ENCODE measurements at regions not wholly inside any gene's neighbourhood (a gene's known extent, or its start where the extent isn't known, plus 50 kb on each side); places are given as distances from the start of the nearest gene placed in this dataset.

DNA sequence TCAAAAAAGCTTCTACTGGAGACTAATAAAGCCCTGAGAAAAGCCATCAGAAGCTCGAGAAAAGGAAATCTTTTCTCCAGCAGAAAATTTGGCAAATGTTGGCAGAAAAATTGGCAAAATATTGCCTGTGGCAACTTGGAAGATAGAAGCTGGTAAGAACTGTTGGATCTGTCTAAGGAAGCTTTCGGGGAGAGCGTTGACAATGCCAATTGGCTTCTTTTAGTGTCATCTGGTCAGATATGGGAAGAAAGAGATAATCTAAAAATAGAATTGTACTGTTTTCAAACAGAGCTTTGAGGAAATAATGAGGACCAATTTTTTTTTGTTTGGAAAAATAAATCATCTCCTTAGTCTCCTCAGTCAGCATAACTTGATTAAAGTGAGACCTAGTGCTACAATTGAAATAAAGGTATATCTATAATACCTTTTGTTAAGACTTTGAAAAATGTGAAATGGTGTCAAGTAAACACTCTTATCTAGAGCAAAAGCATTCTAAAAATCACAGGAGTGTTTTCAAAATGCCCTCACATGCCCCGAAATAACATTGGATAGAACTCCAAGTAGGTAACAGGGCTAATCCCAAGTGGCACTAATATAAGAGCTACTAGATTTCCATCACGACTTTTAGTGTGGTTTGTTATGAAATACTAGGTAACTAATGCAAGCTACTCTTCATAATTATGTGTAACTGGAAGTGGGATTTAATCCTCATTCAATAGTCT is 882.2 kb upstream of the B3GALT2 start:
- Histone ChIP-seq H3K9ac (ENCODE audit: low read length) (no peak overlapping the region), H2BK120ac (ENCODE audit: insufficient read depth, low read length, poor library complexity) (no peak overlapping the region), H3K23ac (ENCODE audit: low read length) (no peak overlapping the region), H3K14ac (ENCODE audit: low read length) (no peak overlapping the region), H3K79me2 (ENCODE audit: control insufficient read depth, insufficient read depth, low read length, poor library complexity) (no peaks in the 10 kb centered on the region), H4K8ac (ENCODE audit: low read depth, low read length) (no peak overlapping the region), H2BK5ac (ENCODE audit: low read depth, low read length, poor library complexity) (no peak overlapping the region), H3K36me3 (ENCODE audit: control insufficient read depth in 1 of 2, insufficient read depth in 2 of 2, low read length in 2 of 2) (no peaks in the 10 kb centered on the region), H2AFZ (ENCODE audit: insufficient read depth, low read length, poor library complexity) (no peak overlapping the region), H3K27me3 (ENCODE audit: insufficient read depth, low read length) (no peaks in the 10 kb centered on the region), H3K4ac (ENCODE audit: low read depth, low read length) (no peak overlapping the region), H3K79me1 (ENCODE audit: low read length) (no peaks in the 10 kb centered on the region), H3K18ac (ENCODE audit: low read length) (no peak overlapping the region), H3K4me2 (ENCODE audit: low read length) (no peak overlapping the region), H2AK5ac (ENCODE audit: low read length) (no peak overlapping the region), H3K27ac (ENCODE audit: low read depth, low read length) (no peak overlapping the region), H4K12ac (ENCODE audit: low read depth, low read length) (no peak overlapping the region), H3K4me3 (ENCODE audit: low read depth, low read length) (no peak overlapping the region), H3K4me1 (ENCODE audit: control insufficient read depth in 1 of 2, insufficient read depth in 2 of 2, low read length in 2 of 2) (no peaks in the 10 kb centered on the region), H4K91ac (ENCODE audit: low read depth, low read length) (no peak overlapping the region), H3K9me3 (ENCODE audit: insufficient read depth, low read depth, low read length) (no peaks in the 10 kb centered on the region), H2BK12ac (ENCODE audit: low read length) (no peak overlapping the region)
- DNase-seq = no peak
- WGBS (ENCODE audit: extremely low coverage, insufficient coverage, insufficient read length) = no CpG with 5 or more reads among the region's 5 CpGs

GRCh38 chr1:194067772-194068171 is 881.4 kb upstream of the B3GALT2 start:
- Histone ChIP-seq H2AK5ac (ENCODE audit: low read length) (no peak overlapping the region), H3K36me3 (ENCODE audit: control insufficient read depth in 1 of 2, insufficient read depth in 2 of 2, low read length in 2 of 2) (no peaks in the 10 kb centered on the region), H3K14ac (ENCODE audit: low read length) (no peak overlapping the region), H4K8ac (ENCODE audit: low read depth, low read length) (no peak overlapping the region), H4K12ac (ENCODE audit: low read depth, low read length) (no peak overlapping the region), H2AFZ (ENCODE audit: insufficient read depth, low read length, poor library complexity) (no peak overlapping the region), H3K9ac (ENCODE audit: low read length) (no peak overlapping the region), H3K4me1 (ENCODE audit: control insufficient read depth in 1 of 2, insufficient read depth in 2 of 2, low read length in 2 of 2) (no peaks in the 10 kb centered on the region), H3K23ac (ENCODE audit: low read length) (no peak overlapping the region), H3K27ac (ENCODE audit: low read depth, low read length) (no peak overlapping the region), H3K4me2 (ENCODE audit: low read length) (no peak overlapping the region), H3K79me2 (ENCODE audit: control insufficient read depth, insufficient read depth, low read length, poor library complexity) (no peaks in the 10 kb centered on the region), H3K18ac (ENCODE audit: low read length) (no peak overlapping the region), H2BK12ac (ENCODE audit: low read length) (no peak overlapping the region), H3K79me1 (ENCODE audit: low read length) (no peaks in the 10 kb centered on the region), H3K4me3 (ENCODE audit: low read depth, low read length) (no peak overlapping the region), H4K91ac (ENCODE audit: low read depth, low read length) (no peak overlapping the region), H2BK5ac (ENCODE audit: low read depth, low read length, poor library complexity) (no peak overlapping the region), H3K9me3 (ENCODE audit: insufficient read depth, low read depth, low read length) (no peaks in the 10 kb centered on the region), H2BK120ac (ENCODE audit: insufficient read depth, low read length, poor library complexity) (no peak overlapping the region), H3K4ac (ENCODE audit: low read depth, low read length) (no peak overlapping the region), H3K27me3 (ENCODE audit: insufficient read depth, low read length) (no peaks in the 10 kb centered on the region)
- WGBS (ENCODE audit: extremely low coverage, insufficient coverage, insufficient read length) = no CpG with 5 or more reads among the region's 2 CpGs
- DNase-seq = no peak

- no peak overlapping the region for H3K4ac ChIP-seq (ENCODE audit: low read depth, low read length)
- H4K91ac ChIP-seq (ENCODE audit: low read depth, low read length) = no peak overlapping the region
- no peaks in the 10 kb centered on the region for H3K9me3 ChIP-seq (ENCODE audit: insufficient read depth, low read depth, low read length)
- H3K4me1 ChIP-seq (ENCODE audit: control insufficient read depth in 1 of 2, insufficient read depth in 2 of 2, low read length in 2 of 2) = no peaks in the 10 kb centered on the region
- H2BK120ac ChIP-seq (ENCODE audit: insufficient read depth, low read length, poor library complexity) = no peak overlapping the region
- no peak overlapping the region for H2AK5ac ChIP-seq (ENCODE audit: low read length)
- H4K12ac ChIP-seq (ENCODE audit: low read depth, low read length) = no peak overlapping the region
- H3K79me2 ChIP-seq (ENCODE audit: control insufficient read depth, insufficient read depth, low read length, poor library complexity) = no peaks in the 10 kb centered on the region
- H4K8ac ChIP-seq (ENCODE audit: low read depth, low read length) = no peak overlapping the region
- H3K4me2 ChIP-seq (ENCODE audit: low read length) = no peak overlapping the region
- H3K36me3 ChIP-seq (ENCODE audit: control insufficient read depth in 1 of 2, insufficient read depth in 2 of 2, low read length in 2 of 2) = no peaks in the 10 kb centered on the region
- no peak overlapping the region for H3K27ac ChIP-seq (ENCODE audit: low read depth, low read length)
- no peak overlapping the region for H3K18ac ChIP-seq (ENCODE audit: low read length)
- no peak overlapping the region for H2AFZ ChIP-seq (ENCODE audit: insufficient read depth, low read length, poor library complexity)
- no peaks in the 10 kb centered on the region for H3K27me3 ChIP-seq (ENCODE audit: insufficient read depth, low read length)
- no peak for DNase-seq
- no peak overlapping the region for H3K14ac ChIP-seq (ENCODE audit: low read length)
- H3K9ac ChIP-seq (ENCODE audit: low read length) = no peak overlapping the region
- WGBS (ENCODE audit: extremely low coverage, insufficient coverage, insufficient read length) = no CpG with 5 or more reads among the region's 2 CpGs
- no peak overlapping the region for H3K4me3 ChIP-seq (ENCODE audit: low read depth, low read length)
- no peak overlapping the region for H2BK12ac ChIP-seq (ENCODE audit: low read length)
- H3K79me1 ChIP-seq (ENCODE audit: low read length) = no peaks in the 10 kb centered on the region
- no peak overlapping the region for H3K23ac ChIP-seq (ENCODE audit: low read length)
- H2BK5ac ChIP-seq (ENCODE audit: low read depth, low read length, poor library complexity) = no peak overlapping the region
These were observed 876.5 kb upstream of the B3GALT2 start for GRCh38 chr1:194062962-194063361.

GRCh38 chr1:194062526-194062925 is 876.1 kb upstream of the B3GALT2 start:
- DNase-seq = no peak
- H3K18ac ChIP-seq (ENCODE audit: low read length) = no peak overlapping the region
- no peak overlapping the region for H2AFZ ChIP-seq (ENCODE audit: insufficient read depth, low read length, poor library complexity)
- no peaks in the 10 kb centered on the region for H3K79me1 ChIP-seq (ENCODE audit: low read length)
- H2AK5ac ChIP-seq (ENCODE audit: low read length) = no peak overlapping the region
- no peak overlapping the region for H3K27ac ChIP-seq (ENCODE audit: low read depth, low read length)
- H3K9ac ChIP-seq (ENCODE audit: low read length) = no peak overlapping the region
- H3K4me2 ChIP-seq (ENCODE audit: low read length) = no peak overlapping the region
- H2BK120ac ChIP-seq (ENCODE audit: insufficient read depth, low read length, poor library complexity) = no peak overlapping the region
- no peak overlapping the region for H2BK12ac ChIP-seq (ENCODE audit: low read length)
- no peak overlapping the region for H3K4ac ChIP-seq (ENCODE audit: low read depth, low read length)
- no CpG with 5 or more reads among the region's 1 CpG for WGBS (ENCODE audit: extremely low coverage, insufficient coverage, insufficient read length)
- no peaks in the 10 kb centered on the region for H3K79me2 ChIP-seq (ENCODE audit: control insufficient read depth, insufficient read depth, low read length, poor library complexity)
- H3K27me3 ChIP-seq (ENCODE audit: insufficient read depth, low read length) = no peaks in the 10 kb centered on the region
- no peak overlapping the region for H3K4me3 ChIP-seq (ENCODE audit: low read depth, low read length)
- H4K12ac ChIP-seq (ENCODE audit: low read depth, low read length) = no peak overlapping the region
- H3K23ac ChIP-seq (ENCODE audit: low read length) = no peak overlapping the region
- H4K91ac ChIP-seq (ENCODE audit: low read depth, low read length) = no peak overlapping the region
- no peaks in the 10 kb centered on the region for H3K4me1 ChIP-seq (ENCODE audit: control insufficient read depth in 1 of 2, insufficient read depth in 2 of 2, low read length in 2 of 2)
- no peak overlapping the region for H4K8ac ChIP-seq (ENCODE audit: low read depth, low read length)
- no peaks in the 10 kb centered on the region for H3K36me3 ChIP-seq (ENCODE audit: control insufficient read depth in 1 of 2, insufficient read depth in 2 of 2, low read length in 2 of 2)
- H3K14ac ChIP-seq (ENCODE audit: low read length) = no peak overlapping the region
- no peak overlapping the region for H2BK5ac ChIP-seq (ENCODE audit: low read depth, low read length, poor library complexity)
- no peaks in the 10 kb centered on the region for H3K9me3 ChIP-seq (ENCODE audit: insufficient read depth, low read depth, low read length)
